Activated effector memory CD4-positive, alpha-beta T cell treated with anti-CD3 and anti-CD28 coated beads, Interleukin-2, amount 50 U/mL, for 16 hours (primary cell): ENCODE measurements at regions not wholly inside any gene's neighbourhood (a gene's known extent, or its start where the extent isn't known, plus 50 kb on each side); places are given as distances from the start of the nearest gene placed in this dataset.

Experiments
- DNase-seq: peaks from one replicate; pipeline ENCODE4 v3.0.0-alpha.2; 2020

- DNase-seq = no peak
These were observed 97.2 kb upstream of the MDGA2 start for GRCh38 chr14:47772652-47773051.

GRCh38 chr14:47763188-47763854 is 87.9 kb upstream of the MDGA2 start:
- no peak for DNase-seq

GRCh38 chr14:47746986-47747385 is 71.6 kb upstream of the MDGA2 start:
- DNase-seq = no peak

DNA sequence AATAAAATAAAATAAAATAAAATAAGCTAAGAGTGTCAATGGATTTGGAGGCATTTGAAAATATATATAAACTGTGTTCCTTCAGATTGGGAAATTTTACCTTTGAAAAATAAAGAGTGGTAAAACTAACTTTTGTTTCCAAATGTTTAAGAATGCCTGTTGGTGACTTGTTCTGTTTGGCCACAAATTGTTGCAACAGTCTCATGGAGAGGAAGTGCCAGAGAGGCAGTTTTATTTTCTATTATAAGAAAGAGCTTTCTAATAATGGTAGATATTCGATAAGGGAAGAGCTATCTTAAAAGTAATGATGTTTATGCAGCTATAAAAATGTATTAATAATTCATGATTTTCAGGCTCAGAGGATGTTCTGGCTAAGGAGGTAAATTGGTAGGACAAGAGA is 68.8 kb upstream of the MDGA2 start:
- no peak for DNase-seq

DNA sequence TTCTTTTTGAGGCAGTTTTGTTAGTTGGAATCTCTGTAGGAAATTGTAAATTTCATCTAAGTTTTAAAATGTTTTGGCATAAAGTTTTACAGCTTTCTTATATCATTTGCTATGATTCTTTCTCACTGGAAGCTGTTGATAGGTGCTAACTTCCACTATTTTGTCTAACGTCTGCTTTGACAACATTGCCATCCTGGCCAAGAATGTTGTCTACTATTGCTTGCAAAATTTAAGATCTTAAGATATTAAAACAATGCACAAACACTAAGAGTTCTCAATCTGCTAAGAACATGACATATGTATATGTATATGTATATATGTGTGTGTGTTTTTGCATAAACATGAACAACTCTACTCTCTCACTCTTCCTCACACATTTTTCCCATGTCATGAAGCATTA is 64.1 kb upstream of the MDGA2 start:
- no peak for DNase-seq

DNA sequence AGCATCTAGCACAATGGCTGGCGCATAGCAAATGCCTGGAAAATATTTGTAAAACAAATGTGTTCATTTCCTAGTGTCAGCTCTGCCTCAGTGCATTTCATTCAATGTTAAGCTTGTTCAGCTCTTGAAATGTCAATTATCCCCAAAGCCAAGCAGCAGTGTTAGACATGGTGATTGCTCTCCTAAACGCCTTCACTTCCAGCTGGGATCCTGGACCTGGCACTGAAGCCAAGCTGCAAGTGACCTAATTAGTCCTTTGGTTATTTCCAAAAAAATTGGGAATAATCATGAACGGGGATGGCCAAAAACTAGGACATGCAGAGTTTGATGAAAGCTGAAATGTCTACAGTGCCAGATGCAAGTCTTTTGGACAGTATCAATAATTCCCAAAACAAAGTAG is 54.9 kb upstream of the MDGA2 start:
- no peak for DNase-seq
